GM19463 (cell line): ENCODE measurements at regions not wholly inside any gene's neighbourhood (a gene's known extent, or its start where the extent isn't known, plus 50 kb on each side); places are given as distances from the start of the nearest gene placed in this dataset.
"Not testable (repeated sequence)": the region's sequence is repeated elsewhere in the genome, so short reads cannot be mapped to it uniquely, and the experiment has no call there.

Experiments used
- ATAC-seq: cut with Tn5 transposase; IDR thresholded peaks from one replicate; pipeline ENCODE4 v1.9.1; 2021; ENCODE audit warnings: mild to moderate bottlenecking, moderate library complexity; ENCODE audit not compliant: unreplicated experiment

DNA sequence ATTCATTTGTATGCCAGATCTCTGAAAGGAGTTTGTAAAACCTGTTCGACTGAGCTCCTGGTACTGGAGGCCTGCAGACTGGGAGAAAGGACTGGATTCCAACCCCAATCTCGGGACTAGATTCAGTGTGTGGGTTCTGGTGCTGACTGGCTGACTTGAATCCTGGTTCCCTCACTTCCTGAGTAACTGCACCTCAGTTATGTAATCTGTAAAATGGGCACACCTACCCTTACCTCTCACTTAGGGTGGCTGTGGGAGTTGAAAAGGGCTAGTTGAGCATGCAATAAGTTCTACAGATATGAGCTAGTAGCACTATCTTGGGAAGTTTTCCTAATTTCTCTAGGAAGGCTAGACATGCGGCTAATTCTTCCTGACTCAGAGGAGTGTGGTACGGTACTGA lies 621.3 kb upstream of the TBX3 start:
- no peak for ATAC-seq

- ATAC-seq, result no peak
These were observed 619.8 kb upstream of the TBX3 start for GRCh38 chr12:115303723-115304309.

GRCh38 chr12:115297445-115297844 lies 613.5 kb upstream of the TBX3 start:
- ATAC-seq, result no peak

DNA sequence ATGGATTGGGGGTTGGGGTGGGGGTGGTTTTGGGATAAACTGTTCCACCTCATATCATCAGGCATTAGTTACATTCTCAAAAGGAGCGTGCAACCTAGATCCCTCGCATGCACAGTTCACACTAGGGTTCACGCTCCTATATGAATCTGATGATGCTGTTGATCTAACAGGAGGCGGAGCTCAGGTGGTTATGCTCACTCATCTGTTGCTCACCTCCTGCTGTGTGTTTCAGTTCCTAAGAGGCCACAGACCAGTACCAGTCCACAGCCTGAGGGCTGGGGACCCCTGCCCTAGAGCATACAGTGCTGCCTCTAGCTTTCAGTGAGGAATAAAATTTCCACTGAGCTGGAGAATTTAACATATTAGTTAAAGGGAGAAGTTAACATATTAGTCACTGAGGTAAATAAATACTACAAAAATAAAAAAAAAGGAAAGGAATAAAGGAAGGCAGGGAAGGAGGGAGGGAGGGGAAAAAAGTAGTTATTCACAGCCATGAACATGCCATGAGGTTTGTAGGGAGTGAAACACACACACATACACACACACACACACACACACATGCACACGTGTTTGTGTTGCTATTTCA lies 612.7 kb upstream of the TBX3 start:
- ATAC-seq, result no peak

DNA sequence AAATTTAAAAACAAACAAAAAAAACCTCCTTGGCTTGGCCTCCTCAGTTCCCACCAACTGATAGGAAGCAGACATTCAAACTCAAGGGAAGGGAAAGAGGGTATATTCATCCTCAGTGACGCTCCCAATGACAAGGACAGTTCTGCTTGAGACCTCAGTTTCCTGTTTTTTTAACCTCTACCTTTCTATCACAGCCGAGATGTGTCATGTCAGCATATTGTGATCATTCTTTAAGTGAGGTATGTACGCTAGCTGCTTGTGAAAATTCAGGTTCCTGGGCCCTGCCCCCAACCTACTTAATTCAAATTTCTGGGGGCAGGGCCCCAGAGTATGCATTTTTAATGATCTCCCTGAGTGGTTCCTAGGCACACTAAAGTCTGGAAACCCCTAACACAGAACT lies 611.9 kb upstream of the TBX3 start:
- no peak for ATAC-seq

DNA sequence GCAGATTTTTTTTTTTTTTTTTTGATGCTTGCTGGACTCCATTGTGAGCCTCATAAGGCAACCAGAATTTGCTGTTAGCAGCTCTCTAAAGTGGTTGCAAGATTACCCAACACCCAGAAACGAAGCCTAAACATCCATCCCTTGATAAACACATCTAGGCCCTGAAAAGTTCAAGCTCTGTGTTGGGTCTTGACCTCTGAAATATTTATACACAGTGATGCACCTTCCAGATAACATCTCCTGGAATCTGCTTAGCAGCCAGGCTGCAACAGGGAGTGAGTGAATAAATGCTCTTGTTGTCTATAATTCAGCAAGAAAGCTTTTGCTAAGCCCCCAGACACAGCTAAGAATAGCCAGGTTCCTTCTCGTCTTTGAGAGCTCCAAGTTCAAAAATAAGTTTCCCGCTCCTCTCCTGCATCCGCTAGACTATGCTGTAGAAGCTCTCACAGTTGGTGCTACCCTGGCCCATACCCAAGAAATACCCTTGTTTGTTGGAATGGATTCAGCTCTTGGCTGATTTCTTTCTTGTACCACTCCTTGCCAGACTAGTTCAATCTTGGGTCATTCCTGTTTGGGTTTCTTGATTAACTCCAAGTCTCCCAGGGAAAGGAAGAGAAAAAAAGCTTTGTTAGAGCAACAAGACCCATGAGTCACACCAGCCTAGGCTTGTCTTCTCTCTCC lies 610.6 kb upstream of the TBX3 start:
- ATAC-seq, result no peak

DNA sequence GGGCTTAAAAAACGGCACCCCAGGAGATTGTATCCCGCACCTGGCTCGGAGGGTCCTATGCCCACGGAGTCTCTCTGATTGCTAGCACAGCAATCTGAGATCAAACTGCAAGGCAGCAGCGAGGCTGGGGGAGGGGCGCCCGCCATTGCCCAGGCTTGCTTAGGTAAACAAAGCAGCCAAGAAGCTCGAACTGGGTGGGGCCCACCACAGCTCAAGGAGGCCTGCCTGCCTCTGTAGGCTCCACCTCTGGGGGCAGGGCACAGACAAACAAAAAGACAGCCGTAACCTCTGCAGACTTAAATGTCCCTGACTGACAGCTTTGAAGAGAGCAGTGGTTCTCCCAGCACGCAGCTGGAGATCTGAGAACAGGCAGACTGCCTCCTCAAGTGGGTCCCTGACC lies 601.5 kb upstream of the TBX3 start:
- not testable (repeated sequence) for ATAC-seq

GRCh38 chr12:115273456-115273855 lies 589.5 kb upstream of the TBX3 start:
- ATAC-seq, result no peak

DNA sequence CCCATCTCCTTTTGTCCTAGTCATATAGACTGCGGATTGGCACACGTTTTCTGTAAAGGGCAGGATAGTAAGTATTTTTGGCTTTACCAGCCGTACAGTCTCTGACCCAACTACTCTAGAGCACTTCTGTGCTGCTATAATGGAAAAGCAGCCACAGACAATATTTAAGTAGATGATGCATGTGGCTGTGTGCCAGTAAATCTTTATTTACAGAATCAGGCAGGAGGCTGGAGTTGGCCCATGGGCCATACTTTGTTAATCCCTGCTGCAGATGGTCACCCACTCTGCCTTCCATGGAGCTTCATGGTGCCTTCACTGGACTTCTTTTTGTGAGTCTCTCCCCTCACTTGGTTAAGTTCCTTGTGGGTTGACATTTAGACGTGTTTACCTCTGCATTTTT lies 584.5 kb upstream of the TBX3 start:
- no peak for ATAC-seq

DNA sequence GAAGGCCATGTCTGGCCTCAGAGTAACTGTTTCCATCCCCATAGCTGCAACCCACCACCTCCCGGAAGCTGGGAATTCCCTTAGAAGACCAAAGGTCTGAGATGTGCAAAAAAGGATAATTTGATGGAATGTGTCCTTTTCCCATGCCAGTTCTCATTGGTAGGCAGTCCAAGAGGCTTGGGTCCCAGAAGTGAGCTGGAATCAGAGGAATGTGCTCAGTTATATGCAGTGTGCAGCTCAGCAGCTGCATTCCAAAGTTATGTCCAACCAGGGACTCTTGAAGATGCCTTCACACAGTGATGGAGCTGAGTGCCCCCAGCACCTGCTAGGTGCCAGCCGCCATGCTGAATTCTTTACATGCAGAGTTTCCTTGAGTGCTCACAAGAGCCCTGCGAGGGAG lies 583.9 kb upstream of the TBX3 start:
- no peak for ATAC-seq

DNA sequence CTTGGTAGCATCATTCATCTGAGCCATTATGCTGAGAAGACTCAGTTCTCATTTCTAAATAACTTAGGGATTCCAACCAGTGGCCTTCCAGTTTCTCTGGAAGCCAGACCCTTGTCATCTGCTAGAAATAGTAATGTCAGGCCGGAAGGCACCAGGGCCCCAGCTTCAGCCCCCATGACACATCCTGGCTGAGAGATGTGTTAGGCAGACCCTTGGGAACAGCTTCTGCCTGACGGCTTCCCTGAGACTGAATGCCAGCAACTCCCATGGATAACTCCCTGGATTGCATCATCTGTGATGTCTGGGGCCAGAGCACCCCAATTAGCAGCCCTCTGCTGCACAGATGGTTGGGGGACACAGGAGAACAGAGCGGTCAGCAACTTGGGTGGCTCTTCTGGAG lies 583.5 kb upstream of the TBX3 start:
- ATAC-seq, result no peak

DNA sequence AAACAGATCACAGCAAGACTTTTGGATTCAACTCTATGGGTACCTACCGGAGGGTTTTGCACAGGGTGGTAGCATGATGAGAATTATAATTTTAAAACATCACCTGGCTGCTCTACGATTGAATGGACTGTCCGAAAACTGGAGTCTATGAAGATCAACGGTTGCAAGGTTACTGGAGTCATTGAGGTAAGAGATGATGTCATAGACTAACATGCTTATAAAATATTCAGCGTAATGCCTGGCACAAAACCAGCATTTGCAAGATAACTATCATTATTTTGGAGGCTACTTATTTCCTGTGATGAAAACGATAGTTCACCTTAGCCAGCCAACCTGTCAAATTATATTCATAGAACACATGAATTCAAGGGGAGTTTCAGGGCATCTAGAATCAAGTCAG lies 580.6 kb upstream of the TBX3 start:
- ATAC-seq, result no peak

DNA sequence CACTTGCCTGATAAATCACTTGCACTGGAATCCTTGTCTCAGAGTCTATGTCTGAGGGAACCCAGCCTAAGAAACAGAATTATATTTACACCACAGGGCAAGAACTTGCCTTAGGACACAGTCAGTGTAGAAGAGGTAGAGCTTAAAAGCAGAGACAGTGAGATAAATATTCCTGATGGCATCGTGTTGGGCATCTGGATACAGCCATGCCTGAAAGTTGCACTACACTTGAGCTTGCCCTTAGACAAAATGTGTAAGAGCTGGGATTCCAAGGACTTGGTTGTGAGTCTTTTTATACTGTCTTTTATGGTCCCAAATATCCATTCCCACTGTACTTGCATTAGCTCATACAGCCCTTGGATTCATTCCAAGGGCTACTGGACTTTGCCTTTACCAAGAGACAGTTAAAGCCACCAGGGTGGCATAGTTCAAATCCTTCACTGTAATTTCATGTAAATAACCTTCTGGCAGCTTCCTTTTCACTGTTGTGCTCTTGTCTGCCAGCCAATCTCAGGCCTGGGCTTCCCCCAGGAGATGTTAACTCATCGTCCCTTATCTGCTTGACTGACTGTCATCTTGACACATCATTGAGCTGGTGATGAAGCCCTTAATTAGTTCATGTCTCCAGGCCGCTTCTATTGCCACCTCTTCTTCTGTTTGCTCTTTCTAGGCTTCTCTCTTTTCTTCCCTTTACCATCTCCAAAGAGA lies 577.9 kb upstream of the TBX3 start:
- ATAC-seq, result no peak

GRCh38 chr12:115260762-115261675 lies 577.0 kb upstream of the TBX3 start:
- ATAC-seq, result no peak

DNA sequence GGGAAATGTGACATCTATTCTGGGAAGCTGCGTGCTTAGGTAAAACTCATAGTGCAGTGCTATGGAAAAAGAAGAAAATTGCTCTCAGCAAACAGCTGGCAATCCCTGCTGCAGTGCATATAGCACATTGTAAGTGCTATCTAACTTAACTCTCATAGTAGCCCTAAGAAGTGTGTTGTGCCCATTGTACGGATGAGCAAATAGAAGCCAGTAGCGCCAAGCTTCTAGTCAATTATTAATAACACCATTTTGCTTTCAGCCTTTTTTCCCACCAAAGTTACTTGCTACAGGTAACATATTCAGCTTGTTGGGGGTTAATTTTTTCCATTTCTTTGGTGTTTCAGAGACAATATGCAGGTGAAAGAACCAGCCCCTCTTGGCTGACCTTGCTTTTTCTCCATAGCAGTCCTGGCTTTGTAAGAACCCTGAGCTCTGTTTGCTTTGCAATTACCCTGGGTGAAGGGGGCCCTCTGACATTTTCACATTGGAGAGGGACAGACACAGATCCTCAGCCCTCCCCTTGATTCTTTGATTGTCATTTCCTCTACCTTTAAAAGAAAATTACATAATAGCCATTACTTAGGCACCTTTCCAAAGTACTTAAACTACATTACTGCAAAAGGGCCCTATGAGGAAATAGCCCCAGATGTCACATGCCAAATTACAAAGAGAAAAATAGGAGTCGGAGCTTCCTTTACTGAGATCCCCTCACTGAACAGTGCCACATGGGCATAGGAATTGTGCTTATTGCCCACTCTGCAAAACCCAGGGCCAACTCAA lies 576.2 kb upstream of the TBX3 start:
- ATAC-seq, result no peak

DNA sequence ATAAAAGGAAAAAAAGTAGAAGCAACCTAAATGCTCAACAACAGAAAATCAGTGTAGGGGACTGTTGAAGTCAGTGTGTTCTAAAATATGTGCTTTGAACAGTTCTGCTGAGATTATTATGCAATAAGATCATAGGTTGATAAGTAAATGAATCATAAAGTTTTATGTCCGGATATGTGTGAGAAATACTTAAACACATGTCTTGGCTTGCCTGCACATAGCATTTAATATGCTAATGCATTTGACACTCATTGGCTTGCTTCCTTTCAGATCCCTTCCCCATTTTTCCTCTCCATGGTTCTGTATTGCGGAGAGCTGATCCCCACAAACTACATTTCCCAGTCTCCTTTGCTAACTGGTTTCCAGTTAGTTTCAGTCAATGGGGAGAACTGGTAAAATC lies 573.8 kb upstream of the TBX3 start:
- no peak for ATAC-seq

DNA sequence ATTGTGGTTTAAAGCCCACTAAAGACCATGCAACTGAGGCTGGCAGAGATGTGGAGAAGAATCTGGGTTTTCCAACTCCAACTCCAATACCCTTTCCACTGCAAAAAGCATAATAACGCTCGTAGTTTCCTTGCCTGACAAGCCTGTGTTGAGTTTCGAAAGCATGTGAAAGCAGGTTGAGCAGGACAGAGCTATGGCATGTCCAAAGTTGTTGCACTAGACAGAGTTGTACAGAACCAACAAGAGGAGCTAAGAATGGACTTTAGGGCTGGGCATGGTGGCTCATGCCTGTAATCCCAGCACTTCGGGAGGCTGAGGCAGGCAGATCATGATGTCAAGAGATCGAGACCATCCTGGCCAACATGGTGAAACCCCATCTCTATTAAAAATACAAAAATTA lies 572.0 kb upstream of the TBX3 start:
- no peak for ATAC-seq

GRCh38 chr12:115255257-115255656 lies 571.3 kb upstream of the TBX3 start:
- ATAC-seq, result no peak

DNA sequence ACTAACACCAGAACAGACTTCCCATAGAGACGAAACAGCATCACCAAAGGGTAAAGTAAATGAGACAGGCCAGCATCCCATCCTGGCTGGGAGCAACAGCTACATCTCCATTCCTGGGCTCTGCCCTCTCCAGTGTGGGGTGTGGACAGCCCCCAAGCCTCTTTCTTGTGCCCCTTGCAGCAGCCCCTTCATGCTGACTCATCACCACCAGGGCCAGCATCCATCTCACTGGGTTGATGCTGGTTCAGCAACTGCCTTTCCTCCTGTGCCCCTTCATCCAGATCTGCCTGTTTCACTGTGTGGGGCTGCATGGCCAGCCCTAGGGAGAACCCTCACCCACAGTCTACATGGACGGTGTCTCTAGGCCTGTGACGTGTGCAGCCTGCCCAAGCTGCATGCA lies 569.1 kb upstream of the TBX3 start:
- no peak for ATAC-seq

- no peak for ATAC-seq
These were observed 567.8 kb upstream of the TBX3 start for GRCh38 chr12:115251727-115252126.
